HG03342 (cell line): ENCODE measurements at regions not wholly inside any gene's neighbourhood (a gene's known extent, or its start where the extent isn't known, plus 50 kb on each side); places are given as distances from the start of the nearest gene placed in this dataset.
A peak's percentile ranks its signal among the peaks of the same experiment; 100 is the strongest.

Experiments used
- ATAC-seq: cut with Tn5 transposase; IDR thresholded peaks from one replicate; pipeline ENCODE4 v1.9.1; 2021; ENCODE audit warnings: mild to moderate bottlenecking, moderate library complexity; ENCODE audit not compliant: unreplicated experiment

DNA sequence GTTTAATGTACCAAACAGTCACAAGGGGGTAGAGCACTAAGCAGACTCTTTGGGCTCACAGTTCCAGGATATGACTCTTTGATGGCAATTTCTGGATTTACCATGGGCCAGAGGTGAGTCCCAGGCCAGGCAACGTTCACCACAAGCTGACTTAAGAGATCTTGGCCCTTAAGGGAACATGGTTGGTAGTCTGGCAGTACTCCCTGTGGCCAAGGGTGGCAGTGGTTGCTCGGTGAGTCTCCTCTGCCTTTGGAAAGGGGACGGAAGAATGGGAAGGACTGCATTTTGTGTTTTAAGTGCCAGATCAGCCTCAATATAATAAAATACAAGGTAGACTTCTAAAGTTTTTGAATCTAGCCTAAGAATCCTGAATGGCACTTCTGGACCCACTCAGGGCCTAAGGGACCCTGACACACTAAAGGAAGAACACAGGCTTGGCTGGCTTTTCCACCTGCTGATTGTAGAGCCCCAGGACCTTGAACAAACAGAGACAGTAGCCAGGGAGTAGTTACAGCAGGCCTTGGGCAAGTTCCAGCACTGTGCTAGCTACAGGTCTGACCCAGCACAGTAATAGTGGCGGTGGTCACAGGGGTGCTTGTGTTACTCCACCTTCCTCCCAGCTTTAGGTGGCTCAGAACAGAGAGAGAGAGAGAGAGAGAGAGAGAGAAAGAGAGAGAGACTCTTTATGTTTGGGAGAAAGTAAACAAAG lies 730.7 kb upstream of the ALCAM start:
- ATAC-seq = no peak

DNA sequence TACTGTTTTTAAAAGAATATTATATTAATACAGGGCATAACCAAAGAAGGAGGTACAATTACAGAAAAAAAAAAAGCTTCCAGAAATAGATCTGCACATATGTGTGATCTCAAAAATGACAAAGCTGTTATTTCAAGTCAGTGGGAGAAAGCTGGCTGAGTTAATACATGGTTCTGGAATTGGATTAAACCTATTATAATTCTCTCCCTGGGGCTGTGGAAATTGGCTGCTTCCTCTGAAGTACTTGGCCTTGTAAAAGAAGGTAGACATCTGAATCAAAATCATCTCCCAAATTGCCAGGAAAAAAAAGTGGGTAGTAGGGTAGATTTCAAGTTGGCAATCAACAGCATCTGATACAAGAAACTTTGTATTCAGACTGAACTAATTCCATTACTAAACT lies 723.9 kb upstream of the ALCAM start:
- no peak for ATAC-seq

DNA sequence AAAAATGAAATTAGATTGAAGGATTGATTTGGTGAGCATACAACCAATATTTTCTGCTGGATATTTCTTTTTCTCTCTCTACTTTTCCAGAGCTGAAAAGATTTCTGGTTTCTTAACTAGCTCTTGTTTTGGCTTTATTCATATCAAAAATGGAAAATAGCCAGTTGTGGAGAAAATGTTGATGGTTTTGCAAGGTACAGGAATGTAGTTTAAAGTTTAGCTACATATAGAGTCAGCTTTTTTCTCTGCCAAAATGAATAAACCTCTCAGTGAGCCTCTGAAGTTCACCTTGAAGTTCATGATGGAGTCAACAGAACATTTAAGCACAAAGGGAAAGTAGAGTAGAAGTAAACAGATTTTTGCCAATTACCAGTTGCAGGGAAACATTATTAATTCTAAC lies 720.5 kb upstream of the ALCAM start:
- ATAC-seq = no peak

DNA sequence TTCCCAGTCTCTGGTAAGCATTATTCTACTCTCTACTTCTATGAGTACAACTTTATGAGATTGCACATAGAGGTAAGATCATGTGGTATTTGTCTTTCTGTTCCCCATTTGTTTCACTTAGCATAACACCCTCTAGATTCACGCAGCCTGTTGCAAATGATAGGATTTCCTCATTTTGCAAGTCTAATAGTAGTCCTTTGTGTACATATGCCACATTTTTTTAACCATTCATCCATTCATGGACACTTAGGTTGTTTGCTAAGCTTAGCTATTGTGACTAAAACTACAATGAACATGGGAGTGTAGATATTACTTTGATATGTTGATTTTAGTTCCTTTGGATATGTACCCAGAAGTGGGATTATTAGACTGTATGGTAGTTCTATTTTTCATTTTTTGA lies 717.9 kb upstream of the ALCAM start:
- ATAC-seq = no peak

DNA sequence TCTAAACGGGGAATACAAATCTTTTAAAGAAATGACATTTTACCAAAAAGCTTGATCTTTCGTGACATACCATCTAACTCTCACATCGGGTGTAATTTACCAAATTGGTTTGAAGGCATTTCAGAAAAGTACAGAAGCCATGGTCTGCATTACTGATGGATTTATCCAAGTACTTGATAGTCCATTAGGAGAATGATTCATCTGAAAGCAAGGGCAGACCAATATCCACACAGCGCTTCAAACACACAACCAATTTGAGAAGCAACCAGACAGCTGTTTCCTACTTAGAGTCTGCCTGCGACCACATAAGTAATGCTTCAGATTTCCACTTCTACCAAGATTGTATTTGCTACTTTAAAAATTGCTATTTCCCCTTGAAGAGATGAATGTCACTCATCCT lies 697.6 kb upstream of the ALCAM start:
- no peak for ATAC-seq

DNA sequence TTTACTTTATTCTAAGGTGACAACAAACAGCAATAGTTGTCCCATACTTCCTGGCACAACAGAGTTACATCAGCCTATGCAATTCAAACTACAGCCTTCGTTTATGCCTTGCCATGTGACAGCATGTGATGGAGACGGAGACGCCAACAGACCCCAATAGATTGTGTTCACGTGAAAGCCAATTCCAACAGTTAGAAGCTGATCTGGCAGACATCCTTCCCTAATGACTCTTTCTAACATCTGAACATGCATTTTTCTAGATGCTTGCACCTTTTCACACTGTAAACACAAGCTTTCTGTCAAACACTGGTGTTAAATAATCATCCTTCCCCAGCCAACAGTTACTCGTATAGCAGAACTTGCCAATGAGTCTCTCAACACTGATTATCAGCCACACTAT lies 694.4 kb upstream of the ALCAM start:
- ATAC-seq = no peak

DNA sequence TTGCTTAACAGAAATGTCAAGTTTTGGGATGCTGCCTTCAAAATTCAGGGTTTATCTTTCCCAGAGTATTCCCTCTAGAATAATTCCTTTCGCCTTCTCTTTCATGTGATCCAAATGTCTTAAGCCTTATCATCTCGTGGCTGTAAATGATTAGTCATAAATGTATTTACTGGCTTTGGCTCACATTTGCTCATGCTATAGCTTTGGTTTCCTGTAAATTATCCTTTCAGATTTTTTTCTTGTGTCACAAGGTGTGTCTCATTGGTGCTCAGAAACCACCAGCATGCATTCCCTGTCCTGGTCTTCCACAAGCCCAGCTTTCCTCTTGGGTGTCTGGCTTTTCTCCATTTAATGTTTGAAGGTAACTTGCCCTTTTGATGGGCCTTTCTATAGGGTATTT lies 692.7 kb upstream of the ALCAM start:
- ATAC-seq = no peak

DNA sequence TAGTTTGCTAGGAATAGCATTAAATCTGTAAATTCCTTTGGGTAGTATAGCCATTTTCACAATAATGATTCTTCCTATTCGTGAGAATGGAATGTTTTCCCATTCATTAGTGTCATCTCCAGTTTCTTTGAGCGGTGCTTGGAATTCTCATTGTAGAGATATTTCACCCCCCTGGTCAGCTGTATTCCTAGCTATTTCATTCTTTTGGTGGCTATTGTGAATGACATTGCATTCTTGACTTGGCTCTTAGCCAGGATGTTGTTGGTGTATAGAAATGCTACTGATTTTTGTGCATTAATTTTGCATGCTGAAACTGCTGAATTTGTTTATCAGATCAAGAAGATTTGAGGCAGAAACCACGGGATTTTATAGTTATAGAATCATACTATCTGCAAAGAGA lies 690.5 kb upstream of the ALCAM start:
- no peak for ATAC-seq

DNA sequence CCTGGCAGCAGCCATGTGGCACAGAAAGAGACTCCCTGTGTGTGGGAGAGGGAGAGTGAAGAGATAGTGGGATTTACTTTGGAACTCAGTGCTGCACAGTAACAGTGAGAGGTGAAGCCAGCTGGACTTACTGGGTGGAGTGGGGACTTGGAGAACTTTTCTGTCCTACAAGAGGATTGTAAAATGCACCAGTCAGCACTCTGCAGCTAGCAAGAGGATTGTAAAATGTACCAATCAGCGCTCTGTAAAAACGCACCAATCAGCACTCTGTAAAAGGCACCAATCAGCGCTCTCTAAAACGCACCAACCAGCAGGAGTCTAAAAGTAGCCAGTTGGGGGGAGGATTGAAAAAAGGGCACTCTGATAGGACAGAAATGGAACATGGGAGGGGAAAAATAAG lies 688.8 kb upstream of the ALCAM start:
- ATAC-seq = no peak

DNA sequence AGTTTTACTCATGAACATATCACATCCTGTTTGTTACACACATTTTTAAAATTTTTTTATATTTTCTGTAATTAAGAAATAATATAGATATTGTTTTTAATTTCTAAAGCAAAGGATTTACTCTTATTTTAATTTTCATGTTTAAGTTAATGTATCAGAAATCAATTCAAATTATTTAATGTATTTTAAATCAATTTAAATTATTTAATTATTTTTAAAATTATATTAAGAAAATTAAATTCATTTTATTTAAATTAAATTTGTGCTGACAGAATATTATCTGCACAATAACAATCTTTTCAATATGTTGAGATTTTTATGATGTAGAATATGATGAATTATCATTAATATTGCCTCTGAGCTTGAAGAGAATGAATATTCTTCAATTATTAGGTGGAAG lies 681.2 kb upstream of the ALCAM start:
- ATAC-seq = no peak

DNA sequence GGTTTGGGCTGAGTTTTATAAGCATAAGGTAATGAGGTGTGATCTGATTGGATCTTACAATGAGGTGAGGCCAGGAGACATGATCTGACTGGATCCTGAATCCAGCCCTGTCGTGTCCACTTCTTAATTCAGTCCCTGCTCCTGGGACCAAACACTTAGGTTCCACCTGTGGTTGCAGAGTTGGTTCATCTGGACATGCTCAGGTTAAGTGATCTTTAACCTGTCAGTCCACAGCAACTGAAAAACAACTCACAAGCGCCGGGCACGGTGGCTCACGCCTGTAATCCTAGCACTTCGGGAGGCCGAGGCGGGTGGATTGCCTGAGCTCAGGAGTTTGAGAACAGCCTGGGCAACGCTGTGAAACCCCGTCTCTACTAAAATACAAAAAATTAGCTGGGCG lies 679.3 kb upstream of the ALCAM start:
- no peak for ATAC-seq

DNA sequence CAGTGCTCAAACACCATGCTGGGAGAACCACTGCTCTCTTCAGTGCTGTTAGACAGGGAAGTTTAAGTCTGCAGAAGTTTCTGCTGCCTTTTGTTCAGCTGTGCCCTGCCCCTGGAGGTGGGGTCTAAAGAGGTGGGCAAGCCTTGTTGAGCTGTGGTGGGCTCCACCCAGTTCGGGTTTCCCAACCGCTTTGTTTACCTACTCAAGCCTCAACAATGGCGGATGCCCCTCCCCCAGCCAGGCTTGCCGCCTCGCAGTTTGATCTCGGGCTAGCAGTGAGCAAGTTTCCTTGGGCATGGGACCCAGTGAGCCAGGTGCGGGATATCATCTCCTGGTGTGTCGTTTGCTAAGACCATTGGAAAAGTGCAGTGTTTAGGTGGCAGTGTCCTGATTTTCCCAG lies 670.2 kb upstream of the ALCAM start:
- no peak for ATAC-seq

DNA sequence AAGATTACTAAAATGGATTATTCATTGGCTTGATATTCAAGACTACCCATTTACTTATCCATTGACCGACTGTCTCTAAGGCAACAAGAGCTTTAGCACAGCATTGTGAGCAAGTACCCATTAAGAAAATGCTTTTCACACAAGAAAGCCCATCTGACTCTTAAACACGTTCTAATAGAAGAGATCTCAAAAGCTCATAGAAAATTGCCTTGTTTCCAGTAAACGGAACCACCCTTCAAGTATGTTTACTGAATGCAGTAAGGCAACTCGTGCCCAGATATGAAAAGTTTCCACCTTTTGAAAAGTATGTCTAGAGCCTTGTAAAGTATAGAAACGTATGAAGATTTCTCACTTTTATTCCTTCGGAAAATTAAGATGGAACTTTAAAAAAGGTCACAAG lies 655.3 kb upstream of the ALCAM start:
- no peak for ATAC-seq

DNA sequence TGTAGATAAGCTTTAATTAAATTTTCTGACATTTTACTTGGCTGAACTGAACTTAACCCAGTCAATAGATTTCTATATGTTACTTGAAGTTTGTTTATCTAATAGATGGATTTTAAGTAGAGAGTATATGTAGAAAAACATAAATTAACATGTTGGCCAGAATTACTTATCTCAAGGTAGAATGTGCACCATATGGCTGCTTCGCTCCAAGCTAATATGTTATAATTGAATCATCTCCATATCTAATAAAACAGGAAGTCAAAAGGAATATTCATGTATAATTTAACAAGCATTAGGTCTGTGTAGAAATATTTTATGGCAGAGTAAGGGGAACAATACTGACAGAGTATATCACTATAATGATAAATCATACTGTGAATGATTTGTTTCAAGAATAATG lies 650.7 kb upstream of the ALCAM start:
- ATAC-seq = no peak

DNA sequence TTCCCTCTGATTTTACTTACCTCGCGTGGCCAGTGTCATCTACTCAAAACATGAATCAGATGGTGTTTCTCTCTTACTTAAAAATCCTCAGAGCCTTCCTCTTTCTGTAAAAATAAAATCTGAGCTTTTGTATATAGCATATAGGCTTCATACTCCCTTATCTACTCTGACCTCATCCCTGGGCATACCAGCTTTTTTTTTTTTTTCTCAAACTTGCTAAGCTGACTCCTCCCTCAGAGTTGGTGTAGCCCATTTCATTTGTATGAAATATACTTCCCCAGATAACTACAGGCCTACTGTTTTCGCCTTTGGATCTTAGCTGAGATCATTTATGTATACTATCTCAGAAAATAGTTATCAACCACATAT lies 648.9 kb upstream of the ALCAM start:
- ATAC-seq = peak; percentile 46

DNA sequence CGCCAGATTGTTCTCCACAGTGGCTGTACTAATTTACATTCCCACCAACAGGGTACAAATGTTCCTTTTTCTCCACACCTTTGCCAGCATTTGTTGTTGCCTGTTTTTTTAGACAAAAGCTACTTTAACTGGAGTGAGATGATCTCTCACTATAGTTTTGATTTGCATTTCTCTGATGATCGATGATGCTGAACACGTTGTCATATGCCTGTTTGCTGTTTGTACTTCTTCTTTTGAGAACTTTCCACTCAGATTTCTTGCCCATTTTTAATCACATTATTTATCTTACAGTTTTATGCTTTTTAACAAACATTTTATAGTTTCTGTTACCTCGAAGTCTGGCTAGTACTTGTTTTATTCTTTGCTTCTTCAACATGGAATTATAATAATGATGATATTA lies 643.7 kb upstream of the ALCAM start:
- no peak for ATAC-seq

DNA sequence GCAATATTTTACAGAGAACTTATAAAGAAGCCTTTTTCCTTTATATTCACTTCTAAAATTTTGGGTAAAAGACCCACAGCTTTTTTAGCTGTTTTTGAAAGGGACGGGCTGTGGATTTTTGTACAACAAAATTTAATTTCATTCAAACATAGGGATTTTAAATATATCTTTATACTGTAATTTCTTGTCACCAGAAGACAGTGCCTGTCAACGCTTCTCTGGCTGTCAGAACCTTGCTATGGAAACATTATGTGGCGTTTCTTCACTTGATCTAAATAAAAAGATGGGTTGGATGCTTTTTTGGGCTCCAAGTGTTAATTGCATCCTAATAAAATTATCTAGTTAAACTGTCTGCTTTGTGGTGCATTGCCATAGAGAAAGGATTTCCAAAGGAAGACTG lies 635.6 kb upstream of the ALCAM start:
- no peak for ATAC-seq

DNA sequence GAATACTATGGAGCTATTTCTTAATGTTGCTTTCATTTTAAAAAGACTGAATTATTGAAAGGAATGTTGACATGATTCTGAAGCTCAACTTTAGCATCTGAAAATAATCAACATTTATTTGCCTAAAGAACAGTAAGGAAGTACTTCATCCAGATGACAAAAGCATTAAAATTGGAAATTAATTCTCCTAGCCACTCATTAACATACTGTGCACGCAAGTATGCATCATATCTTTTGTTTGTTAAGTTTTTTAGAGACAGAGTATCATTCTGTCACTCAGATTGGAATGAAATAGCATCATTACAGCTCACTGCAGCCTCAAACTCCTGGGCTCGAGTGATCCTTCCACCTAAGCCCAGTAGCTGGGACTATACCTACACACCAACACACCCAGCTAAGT lies 632.1 kb upstream of the ALCAM start:
- ATAC-seq = no peak

DNA sequence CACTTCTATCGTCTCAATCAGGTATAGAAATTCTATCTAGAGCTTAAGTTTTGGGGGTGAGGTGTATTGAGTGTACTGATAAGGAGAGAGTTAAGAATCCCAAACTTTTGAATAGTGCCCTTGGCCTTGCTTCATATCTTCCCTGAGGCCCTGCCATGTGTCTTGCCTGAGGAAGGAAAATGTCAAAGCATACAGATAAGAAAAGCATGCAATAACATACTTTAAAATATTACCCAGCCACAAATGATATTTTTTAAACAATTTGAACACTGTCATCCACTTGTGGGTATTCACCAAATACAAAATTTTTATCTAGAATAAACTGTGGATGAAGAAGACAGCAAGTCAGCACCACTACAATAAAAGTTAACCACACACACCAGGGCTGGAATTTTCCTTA lies 631.0 kb upstream of the ALCAM start:
- ATAC-seq = no peak

DNA sequence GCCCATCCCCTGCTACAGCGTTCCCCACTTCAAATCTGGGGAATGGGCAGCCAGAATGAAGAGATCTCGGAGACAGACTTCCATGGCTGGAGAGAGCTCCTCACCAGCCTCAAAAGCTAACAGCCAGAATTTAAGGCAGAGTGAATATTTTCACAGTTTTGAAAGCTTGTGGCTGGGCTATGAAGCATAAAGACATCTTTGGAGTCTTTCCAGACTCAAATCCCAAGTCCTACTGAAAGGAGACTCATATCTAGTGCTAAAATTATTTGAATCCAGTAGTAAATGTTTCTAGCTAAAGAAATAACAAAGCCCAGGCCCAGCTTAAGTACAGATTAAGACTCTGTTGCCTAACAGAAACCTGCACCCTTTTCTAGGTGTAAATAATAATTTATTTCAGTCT lies 628.4 kb upstream of the ALCAM start:
- no peak for ATAC-seq

DNA sequence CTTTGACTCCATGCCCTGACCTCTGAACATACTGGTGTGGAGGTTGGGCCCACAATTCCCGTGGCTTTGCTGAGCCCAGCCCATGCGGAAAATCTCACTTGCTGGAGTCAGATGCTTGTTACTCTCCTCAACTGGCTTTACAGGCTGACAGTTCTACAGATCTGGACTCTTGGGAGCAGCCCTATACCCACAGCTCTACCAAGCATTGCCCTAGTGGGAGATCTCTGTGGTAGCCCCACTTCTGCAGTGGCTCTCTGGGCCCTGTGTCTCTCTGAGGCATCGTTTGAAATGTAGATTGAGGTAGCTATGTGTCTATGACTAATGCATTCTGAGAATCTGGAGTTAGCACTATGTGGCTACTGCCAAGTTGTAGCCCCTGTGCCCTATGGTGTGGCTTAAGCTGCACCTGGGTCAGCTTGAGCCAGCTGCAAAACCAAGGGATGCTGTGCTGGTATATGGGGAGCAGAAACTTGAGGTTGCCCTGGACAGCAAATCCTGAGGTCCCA lies 625.8 kb upstream of the ALCAM start:
- no peak for ATAC-seq

DNA sequence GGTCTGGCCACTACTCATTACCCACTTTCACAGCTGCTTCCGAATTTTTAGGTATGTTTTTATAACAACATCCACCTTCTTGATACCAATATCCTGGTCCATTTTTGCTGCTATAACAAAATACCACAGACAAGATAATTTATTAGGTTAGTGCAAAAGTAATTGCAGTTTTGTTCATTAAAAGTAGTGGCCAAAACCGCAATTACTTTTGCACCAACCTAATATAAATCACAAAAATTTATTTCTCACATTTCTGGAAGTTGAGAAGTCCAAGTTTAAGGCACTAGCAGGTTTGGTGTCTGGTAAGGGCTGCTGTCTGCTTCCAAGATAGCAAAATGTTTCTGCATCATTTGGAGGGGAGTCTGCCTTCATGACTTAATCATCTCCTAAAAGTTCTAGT lies 624.7 kb upstream of the ALCAM start:
- no peak for ATAC-seq

DNA sequence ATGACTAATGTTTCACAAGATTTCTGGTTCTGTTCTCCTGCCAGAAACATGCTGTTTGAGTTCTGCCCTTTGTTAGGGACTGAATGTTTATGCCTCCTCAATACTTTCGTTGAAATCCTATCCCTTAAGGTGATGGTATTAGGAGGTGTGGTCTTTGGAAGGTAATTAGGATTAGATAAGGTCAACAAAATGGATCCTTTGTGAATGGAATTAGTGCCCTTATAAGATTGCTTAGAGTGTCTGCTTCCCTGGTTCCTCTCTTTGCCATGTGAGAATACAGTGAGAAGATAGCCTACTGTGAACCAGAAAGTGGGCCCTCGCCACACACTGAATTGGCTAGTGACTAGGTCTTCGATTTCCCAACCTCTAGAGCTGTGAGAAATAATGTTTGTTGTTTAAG lies 621.4 kb upstream of the ALCAM start:
- ATAC-seq = no peak
